GM19328 (cell line): ENCODE measurements at regions not wholly inside any gene's neighbourhood (a gene's known extent, or its start where the extent isn't known, plus 50 kb on each side); places are given as distances from the start of the nearest gene placed in this dataset.
"Not testable (repeated sequence)": the region's sequence is repeated elsewhere in the genome, so short reads cannot be mapped to it uniquely, and the experiment has no call there.

Experiments used
- ATAC-seq: cut with Tn5 transposase; IDR thresholded peaks from one replicate; pipeline ENCODE4 v1.9.1; 2021; ENCODE audit warnings: mild to moderate bottlenecking, moderate library complexity; ENCODE audit not compliant: unreplicated experiment

DNA sequence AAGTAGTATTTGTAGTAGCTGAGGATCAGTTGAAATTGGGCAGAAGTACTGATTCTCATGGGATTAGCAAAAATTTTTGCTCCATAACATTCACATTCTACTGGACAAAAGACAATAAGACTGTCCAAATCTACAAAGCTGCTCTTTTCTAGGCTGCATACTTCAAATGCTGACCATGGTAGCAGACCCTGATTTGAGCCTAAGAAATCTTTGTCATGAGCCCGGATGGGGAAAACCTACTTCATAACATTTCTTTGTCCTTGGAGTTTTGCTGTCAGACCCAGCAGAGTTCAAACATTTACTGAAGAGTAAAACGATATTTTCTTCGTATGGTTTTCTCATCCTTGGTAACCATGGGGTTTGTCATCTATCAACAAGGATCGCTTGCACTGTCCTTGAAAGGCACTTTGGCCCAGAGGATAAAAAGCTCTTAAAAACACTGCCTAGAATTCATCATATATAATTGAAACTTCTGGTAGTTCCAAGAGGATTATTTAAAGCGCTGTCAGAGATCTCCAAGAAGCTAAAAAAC, 216.9 kb downstream of the CAVIN4 start:
- no peak for ATAC-seq

DNA sequence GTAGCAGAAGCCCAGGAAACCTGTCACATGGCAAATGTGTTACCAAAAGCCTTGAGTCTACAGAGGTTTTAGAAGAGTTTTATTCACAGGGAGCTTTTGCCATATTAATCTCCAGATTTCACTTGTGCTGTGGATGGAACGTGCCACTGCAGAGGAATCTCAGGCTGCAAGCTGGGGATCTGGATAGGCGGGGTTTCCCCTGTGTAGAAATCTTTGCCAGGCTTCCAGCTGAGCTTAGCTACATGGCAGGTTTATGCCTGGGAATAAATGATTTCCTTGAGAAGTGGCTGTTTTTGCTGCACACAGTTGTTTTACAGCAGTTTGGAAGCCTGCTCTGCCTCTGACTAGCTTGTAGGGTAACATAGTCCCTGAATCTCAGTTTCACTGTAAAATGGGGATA, 224.6 kb upstream of the PLPPR1 start:
- ATAC-seq: no peak

DNA sequence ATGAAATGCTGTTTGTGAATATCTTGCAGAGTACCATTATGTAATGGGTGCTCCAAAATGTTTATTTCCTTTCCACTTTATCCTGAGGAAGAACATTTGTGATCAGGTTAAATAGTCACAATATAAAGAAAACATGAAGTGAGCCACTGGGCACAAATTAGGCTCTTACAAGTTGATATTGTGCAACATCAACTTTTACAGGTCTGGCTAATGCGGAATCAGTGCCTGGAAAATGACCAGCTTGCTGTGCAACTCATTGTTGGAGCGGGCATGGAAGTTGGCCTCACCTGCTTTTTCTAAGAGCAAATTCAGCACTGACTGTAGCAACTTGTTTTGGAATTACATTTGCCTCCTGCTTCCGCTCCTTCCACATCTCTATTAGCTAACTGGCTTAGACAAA, 216.9 kb upstream of the PLPPR1 start:
- ATAC-seq: no peak

DNA sequence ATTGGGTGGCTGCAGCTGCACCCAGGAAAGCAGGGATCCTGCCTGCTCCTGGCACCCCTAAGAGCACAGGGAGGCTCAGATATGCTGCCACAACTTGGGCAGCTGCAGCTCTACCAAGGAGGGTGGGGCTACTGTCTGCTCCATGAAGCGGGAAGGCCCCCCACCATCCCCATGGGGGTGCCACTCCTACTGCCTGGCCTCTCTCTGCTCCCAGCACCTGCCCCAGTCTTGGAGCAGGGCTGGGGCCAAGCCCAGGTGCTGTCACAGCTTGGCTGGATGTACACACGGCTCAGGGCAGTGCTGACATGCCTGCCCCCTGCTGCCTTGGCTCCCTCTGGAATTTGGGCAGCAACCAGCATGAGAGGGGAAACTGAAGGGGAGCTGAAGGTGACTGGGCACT, 214.7 kb upstream of the PLPPR1 start:
- no peak for ATAC-seq

DNA sequence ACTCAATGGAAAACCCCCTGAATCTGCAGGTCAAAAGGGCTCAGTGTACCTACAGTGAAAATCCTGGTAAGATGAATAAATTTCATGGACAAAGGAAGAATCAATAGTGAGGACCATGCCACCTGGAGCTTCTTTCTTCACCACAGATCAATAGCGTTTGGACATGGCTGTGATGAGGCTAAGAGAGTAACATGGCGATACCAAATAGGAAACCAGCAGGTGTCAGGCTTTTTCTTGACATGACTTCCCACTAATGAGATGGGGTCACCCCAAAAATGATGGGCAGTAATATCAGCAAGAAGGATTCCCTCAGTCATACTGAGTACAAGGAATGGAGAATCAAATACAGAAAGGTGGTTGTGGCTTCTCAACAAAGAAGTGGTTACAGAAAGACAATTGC, 208.5 kb upstream of the PLPPR1 start:
- ATAC-seq: no peak

DNA sequence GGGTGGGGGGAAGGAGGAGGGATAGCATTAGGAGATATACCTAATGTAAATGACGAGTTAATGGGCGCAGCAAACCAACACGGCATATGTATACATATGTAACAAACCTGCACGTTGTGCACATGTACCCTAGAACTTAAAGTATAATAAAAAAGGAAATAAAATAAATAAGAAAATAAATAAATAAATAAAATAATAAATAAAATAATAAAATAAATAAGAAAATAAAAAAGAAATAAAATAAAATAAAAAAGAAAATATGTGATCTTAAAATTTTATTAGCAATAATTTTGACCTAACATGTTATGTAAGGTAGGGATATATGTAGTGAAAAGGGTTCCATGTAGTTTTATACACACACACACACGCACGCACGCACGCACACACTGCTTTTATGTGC, 195.5 kb upstream of the PLPPR1 start:
- ATAC-seq: not testable (repeated sequence)

DNA sequence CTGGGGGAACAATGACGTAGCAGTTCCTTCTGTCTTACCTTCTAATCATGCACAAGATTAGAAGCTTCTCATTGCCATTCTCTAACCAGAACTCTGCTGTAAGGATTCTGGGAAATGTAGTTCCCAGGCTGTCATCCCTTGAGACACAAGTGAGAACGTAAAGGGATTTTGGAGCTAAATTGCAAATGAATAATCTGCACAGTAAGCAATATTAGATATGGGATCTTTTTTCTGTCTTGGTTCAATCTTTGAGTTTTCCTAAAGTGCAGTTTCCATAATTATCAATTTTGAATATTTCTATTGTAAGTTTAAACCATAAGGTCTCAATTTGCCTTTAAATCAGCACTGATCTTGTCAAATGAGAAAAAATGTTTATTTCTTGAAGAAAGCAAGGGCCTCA, 189.7 kb upstream of the PLPPR1 start:
- ATAC-seq: no peak

DNA sequence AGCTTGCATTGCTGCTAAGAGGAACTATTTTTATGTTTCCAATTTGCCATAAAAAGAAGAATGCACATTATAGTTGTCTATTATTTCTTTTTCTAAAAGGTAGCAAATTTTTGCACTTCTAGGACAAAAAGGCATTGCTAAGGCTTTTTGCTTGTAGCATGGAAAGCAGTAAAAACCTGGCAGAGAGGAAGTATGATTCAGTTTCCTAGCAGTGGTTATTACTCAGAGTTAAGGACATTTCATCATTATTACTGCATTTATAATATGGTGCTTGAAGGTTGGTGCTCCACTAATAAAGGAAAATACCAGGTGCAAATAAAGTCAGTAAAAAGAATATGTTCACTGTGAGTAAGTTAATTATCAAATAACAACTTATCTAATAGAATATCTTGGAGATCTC, 179.8 kb upstream of the PLPPR1 start:
- ATAC-seq: no peak

DNA sequence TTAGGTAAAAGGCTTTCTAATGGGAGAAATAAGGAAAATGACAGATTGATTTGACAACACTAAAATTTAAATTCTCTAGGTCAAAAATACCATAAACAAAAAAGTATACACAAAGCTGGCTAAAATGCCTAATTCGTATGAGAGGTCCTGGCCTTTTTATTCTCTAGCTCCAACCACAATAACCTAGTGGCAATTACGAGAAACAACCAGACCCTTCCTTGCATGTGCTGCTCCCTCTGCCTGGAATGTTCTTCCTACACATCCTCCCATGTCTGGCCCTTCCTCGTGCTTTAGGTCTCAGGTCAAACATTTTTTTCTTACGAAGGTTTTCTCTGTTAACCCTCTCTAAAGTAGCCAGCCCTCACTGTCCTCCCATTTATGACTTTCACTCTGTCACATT, 176.4 kb upstream of the PLPPR1 start:
- ATAC-seq: no peak

DNA sequence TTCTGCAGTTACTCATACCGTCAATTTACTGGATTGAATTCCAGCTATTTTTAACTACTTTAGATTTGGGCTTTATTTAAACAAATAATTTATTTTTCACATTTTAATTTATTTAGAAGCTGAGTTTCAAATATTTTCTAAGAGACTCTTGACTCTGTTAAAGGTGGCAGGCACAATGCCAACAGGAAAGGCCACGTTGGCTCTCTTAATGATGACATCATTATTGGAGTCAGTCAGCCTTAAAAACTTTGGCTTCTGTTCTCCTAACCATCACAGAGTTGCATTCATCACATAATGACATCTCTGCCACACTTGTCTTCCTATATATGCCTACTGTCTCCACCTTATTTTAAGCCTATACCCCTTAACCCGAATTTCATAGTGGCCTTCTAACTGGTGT, 172.3 kb upstream of the PLPPR1 start:
- no peak for ATAC-seq

DNA sequence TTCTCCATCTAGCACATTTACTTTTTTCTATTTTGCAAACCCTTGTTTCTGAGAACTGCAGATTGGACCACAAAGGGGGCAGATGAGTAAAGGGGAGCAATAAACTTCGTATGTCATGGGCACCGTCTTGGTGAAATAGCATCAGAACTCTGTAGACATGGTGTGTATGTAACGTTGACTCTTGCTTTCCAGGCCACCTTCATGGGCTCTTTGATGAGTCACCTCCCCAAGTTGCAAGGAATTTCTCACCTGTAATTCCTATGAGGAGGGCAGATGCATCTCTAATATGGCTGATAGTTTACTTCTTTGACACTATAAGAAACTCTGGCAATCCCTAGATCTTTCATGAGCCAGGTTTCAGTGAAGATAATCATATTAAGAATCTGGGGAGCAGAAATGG, 163.4 kb upstream of the PLPPR1 start:
- no peak for ATAC-seq

DNA sequence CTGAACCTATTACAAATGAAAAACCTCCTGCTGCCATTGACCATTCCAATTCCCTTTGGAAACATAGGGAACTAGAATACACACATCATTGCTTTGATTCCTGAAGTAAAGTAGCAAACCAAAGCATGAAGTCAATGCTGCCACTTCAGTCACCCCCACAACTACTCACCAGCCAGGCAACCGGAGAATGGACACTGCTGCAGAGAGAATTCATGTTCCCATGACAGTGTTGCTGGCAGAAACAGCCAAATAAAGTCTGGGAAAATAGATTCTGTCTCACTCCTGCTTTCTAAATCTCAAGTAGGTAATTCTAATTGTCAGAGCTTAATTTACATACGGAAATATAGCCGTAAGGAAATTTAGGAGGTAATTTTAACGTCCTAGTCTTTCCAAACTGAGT, 162.9 kb upstream of the PLPPR1 start:
- ATAC-seq: no peak

DNA sequence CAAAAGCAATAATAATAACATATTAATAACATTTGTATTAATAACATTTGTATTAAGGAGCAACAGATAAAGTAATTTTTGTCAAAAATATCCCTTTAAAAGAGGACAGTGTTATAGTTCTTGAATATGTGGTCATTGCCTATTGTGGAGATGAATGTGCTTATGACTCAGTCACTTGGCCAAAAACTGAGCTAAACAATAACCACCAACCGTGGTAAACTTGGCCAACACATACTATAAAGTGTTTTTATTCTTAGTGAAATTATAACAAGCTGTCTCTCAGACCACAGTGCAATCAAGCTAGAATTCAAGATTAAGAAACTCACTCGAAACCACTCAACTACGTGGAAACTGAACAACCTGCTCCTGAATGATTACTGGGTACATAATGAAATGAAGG, 159.2 kb upstream of the PLPPR1 start:
- no peak for ATAC-seq

DNA sequence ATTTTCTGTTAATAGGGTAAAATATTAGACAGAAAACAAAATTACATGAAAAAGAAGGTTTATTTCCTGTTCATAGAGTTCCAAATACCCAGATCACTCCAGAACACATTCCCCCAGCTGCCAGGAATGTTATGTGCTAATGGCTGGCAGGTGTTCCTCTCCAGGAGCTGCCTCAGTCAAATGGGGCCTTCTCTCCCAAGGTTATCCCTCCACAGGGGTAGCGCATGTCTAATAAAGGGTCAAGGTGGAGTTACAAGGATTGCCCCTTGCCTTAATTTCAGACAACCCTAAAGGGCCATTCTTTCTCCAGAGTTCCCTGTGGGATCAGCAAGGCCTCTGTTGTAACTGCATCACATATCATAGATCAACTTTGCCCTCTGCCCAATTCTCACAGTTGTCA, 148.6 kb upstream of the PLPPR1 start:
- no peak for ATAC-seq

DNA sequence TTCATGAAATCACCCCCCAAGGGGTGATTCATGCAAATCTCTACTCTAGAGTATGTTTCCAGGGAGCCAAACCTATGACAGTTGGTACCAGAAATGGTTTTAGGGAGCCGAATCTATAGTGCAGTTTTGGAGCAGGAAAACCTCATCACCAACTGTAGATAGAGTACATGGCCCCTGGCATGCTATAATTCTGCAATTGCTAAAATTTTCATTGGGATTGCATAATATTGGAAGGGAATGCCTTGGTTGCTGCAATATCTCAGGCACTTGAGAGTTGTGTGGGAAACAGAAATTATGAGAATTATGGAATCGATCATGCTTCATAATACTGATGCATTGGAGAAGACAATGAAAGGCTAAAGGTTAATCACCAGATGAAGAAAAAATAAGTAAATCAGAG, 148.2 kb upstream of the PLPPR1 start:
- ATAC-seq: no peak

DNA sequence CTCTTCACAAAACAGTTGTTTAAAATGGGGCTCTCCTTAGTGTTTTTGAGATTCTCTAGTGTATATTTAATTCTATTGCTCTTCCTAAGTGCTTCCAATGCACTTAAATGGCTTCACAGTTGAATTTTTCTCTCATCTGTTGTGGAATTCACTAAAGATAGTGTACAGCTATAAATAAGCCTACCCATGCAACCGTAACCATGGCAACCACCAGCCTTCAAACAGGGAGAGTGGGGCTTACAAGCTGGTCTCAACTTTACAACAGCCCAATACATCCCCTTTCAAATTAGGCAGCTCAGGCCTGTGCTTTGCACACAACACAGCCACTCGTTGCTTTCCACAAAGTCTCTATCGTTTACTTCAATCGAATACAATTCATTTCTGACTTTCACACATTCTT, 144.0 kb upstream of the PLPPR1 start:
- ATAC-seq: no peak

DNA sequence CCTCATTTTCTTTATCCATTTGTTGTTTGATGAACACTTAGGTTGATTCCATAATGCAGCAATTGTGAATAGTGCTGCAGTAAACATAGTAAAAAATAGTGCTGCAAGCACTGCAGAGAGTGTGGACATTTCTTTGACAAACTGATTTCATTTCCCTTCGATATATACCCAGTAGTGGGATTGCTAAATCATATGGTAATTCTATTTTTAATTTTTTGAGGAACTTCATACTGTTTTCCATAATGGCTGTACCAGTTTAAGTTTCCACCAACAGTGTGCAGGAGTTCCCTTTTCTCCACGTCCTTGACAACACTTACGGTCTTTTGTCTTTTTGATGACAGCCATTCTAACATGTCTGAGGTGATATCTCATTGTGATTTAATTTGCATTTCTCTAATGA, 138.2 kb upstream of the PLPPR1 start:
- no peak for ATAC-seq

DNA sequence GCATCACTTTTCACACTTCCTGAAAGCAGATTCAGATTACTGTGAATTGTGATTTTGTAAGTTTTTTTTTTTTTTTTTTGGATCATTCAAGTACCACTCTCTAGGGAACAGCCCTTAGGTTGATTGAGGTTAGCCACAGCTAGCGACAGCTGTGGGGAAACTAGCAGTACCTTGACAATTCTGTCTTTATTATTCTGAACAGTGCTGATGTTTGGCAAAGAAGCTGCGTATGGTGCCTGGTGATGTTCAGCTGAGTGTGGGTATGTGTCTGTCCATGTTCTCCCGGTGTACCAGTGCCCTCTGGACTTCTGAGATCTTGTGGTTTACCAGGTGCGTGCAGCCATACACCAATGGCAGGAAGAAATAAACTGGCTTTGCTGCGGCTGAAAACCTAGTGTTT, 117.3 kb upstream of the PLPPR1 start:
- no peak for ATAC-seq

DNA sequence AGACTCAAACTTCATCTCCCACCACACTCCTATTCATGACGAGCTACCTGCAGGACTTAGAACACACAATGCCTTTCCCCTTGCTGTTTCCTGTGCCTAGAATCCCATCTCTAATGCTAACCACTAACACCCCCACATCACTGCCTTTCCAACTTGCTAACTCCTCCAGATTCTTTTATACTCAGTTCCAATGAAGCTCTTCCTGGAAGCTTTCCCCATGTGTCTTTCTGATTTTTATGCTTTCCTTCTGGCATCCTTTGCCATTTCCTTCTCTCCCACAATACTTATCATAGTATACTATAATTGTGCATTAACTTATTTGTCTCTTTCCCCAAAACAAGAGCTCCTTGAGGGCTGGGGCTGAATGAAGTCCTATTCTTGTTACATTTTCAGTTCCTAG, 115.3 kb upstream of the PLPPR1 start:
- ATAC-seq: no peak

DNA sequence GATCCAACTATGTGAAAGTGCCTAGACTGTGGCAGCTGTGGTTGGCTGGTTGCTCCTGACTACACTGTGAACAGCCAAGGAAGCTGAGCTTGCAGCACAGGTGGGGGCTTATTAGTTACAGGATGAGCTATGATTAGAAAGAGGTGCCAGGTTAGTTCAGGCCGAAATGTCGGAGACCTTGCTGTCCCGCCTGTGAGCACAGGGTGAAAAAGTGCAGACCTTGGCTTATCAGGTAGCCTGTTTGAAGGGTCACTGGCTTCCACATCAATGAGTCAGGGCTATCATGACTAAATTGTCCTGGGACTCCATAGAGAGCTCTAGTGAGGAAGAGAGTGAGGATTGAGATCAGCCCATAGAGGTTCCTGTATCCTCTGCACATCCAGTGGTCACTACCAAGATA, 114.3 kb upstream of the PLPPR1 start:
- no peak for ATAC-seq

DNA sequence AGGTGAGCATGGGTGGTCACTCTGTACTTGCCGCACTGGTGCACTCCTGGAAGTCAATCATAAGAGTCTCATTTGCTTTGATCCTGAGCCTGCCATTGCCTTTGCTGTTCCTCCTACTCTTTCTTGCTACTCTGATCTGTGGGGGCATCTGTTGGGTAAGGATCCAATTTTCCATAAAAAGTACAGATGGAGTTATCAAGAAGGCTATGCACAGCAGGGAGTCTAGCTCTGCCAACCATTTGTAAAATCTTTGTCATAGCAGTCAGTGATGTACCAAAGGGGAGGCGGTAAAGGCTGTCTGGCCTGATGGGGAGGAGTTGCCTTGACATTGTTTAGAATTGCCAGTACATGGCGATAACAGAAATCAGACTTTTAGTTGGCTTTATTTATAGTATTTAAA, 109.0 kb upstream of the PLPPR1 start:
- ATAC-seq: no peak

DNA sequence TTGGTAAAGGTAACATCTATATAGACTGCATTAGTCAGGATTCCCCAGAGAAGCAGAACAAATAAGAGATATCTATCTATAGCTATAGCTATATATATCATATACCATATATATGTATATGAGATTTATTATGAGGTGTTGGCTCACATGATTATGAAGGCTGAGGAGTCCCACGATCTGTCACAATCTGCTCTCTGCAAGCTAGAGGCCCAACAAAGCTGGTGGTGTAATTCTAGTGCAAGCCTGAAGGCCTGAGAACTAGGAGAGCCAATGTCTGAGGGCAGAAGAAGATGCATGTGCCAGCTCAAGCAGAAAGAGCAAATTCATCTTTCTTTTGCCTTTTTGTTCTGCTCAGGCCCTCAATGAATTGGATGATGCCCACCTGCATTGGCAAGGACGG, 102.2 kb upstream of the PLPPR1 start:
- no peak for ATAC-seq

DNA sequence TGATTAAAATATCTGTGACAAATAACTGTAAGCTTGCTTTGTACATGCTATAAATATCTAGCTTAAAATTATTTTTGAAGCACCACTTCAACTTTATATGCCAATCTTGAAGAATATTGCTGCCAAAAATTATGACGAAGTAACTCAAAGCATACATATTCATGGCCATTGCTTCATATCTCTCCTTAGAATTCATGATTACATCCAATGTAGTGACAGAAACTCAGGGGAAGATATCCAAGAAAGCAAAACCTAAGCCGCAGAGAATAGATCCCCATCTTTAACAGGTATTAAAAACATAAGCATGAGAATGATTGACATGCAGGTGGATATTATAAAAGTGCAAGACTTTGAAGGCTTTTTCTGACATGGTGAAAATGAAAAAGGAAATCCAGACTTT, 100.8 kb upstream of the PLPPR1 start:
- ATAC-seq: no peak

DNA sequence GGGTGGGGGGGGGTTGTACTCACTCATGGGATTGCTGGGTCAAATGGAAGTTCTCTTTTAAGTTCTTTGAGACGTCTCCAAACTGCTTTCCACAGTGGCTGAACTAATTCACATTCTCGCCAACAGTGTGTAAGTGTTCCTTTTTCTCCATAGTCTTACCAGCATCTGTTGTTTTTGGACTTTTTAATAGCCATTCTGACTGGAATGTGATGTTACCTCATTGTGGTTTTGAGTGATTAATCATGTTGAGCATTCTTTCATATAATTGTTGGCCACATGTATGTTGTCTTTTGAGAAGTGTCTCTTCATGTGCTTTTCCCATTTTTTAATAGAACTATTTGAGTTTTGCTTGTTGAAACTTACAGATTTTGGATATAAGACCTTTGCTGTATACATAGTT, 94.9 kb upstream of the PLPPR1 start:
- no peak for ATAC-seq
